ENCODE measurements at regions not wholly inside any gene's neighbourhood (a gene's known extent, or its start where the extent isn't known, plus 50 kb on each side); places are given as distances from the start of the nearest gene placed in this dataset.
"Not testable (repeated sequence)": the region's sequence is repeated elsewhere in the genome, so short reads cannot be mapped to it uniquely, and the experiment has no call there.

DNA sequence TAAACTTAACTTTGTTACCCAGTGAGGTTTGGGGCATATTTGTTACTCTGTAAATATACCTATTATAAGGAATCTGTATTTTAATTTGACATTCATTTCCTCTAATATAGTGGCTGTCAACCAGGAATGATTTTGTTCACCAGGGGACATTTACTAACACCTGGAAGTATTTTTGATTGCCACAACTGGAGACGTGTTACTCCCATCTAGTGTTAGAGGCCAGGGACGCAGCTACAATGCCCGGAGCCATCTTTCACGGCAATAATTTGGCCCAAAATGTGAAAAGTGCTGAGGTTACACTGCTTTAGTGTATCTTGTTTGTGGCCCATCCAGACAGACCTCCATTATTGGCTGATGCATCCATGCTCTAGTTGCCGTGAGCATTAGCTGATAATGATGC is 881.3 kb upstream of the ATXN7L3B start:
- DNase-seq (no peak), ATAC-seq (ENCODE audit: low read depth) (no peak)
- Mint-ChIP-seq H3K36me3 (ENCODE audit: low read depth) (no peaks in the 10 kb centered on the region), H3K4me3 (no peak overlapping the region), H3K27ac (no peak overlapping the region), H3K27me3 (no peaks in the 10 kb centered on the region), H3K4me1 (no peaks in the 10 kb centered on the region), H3K9me3 (peaks cover 13% of the 10 kb centered on the region)
- POLR2A ChIA-PET = no interaction called here
- TF ChIP-seq, protein P1, sequence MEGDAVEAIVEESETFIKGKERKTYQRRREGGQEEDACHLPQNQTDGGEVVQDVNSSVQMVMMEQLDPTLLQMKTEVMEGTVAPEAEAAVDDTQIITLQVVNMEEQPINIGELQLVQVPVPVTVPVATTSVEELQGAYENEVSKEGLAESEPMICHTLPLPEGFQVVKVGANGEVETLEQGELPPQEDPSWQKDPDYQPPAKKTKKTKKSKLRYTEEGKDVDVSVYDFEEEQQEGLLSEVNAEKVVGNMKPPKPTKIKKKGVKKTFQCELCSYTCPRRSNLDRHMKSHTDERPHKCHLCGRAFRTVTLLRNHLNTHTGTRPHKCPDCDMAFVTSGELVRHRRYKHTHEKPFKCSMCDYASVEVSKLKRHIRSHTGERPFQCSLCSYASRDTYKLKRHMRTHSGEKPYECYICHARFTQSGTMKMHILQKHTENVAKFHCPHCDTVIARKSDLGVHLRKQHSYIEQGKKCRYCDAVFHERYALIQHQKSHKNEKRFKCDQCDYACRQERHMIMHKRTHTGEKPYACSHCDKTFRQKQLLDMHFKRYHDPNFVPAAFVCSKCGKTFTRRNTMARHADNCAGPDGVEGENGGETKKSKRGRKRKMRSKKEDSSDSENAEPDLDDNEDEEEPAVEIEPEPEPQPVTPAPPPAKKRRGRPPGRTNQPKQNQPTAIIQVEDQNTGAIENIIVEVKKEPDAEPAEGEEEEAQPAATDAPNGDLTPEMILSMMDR (IDR thresholded peaks at IDR 0.05) = no peak
- intact Hi-C loops (cut with micrococcal nuclease) = no loop called here
- CTCF ChIA-PET = no interaction called here

DNA sequence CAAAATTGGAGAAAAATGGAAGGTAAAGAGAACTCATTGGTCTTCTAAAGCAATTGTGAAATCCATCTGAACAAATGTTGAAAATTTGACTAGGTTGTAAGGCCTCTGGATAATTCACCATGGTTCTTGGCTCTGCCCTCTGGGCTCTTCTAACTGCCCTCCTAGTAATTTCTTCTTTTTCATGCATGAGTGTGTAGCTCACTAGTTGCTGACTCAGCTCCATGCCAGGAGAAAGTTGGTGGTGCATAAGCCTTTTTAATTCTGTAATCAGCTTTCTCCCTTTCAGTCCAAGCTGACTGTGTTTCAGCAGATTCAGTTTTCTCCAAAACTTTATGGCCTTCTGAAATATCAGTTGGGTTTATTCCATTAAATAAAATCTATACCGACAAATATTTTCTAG is 877.8 kb upstream of the ATXN7L3B start:
- Mint-ChIP-seq H3K27ac (no peak overlapping the region), H3K4me3 (no peak overlapping the region), H3K36me3 (ENCODE audit: low read depth) (no peaks in the 10 kb centered on the region), H3K9me3 (peaks cover 2% of the 10 kb centered on the region), H3K27me3 (no peaks in the 10 kb centered on the region), H3K4me1 (no peaks in the 10 kb centered on the region)
- TF ChIP-seq, protein P1 (IDR thresholded peaks at IDR 0.05) = no peak
- DNase-seq (no peak), ATAC-seq (ENCODE audit: low read depth) (no peak)
- ChIA-PET POLR2A (no interaction called here), CTCF (no interaction called here)
- intact Hi-C loops (cut with micrococcal nuclease) = no loop called here

DNA sequence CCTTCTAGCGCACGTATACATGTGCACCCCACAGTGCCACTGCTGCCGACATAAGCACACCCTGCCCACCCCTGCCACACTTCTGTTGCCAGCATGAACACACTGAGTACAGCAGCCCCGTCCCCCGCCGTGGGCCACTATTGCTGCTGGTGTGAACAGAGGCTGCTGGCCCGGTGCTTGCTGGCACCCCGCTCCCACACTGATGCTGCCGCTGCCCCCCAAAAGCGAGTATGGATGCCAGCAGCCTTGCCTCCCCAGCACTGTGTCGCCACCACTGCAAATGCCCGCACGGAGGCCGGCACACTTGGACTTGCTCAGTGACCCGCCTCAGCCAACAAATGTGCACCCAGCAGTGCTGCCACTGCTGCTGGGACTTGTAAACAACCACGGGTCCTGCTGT is 872.4 kb upstream of the ATXN7L3B start:
- intact Hi-C loops (cut with micrococcal nuclease) = no loop called here
- Mint-ChIP-seq H3K36me3 (ENCODE audit: low read depth) (no peaks in the 10 kb centered on the region), H3K9me3 (peaks cover under 1% of the 10 kb centered on the region), H3K4me3 (no peak overlapping the region), H3K27ac (no peak overlapping the region), H3K4me1 (no peaks in the 10 kb centered on the region), H3K27me3 (no peaks in the 10 kb centered on the region)
- CTCF ChIA-PET = no interaction called here
- TF ChIP-seq, protein P1 (IDR thresholded peaks at IDR 0.05) = no peak
- POLR2A ChIA-PET = no interaction called here
- ATAC-seq (ENCODE audit: low read depth) (no peak), DNase-seq (no peak)

DNA sequence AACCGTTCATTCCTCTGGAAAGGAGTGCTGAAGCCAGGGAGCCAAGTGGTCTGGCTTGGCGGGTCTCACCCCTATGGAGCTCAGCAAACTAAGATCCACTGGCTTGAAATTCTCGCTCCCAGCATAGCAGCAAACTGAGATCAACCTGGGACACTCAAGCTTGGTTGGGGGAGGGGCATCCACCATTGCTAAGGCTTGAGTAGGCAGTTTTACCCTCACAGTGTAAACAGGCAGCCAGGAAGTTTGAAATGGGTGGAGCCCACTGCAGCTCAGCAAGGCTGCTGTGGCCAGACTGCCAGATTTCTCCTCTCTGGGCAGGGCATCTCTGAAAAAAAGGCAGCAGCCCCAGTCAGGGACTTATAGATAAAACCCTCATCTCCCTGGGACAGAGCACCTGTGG is 866.1 kb upstream of the ATXN7L3B start:
- DNase-seq; H3K4me3 Mint-ChIP-seq; intact Hi-C loops (cut with micrococcal nuclease); H3K9me3 Mint-ChIP-seq; H3K27ac Mint-ChIP-seq; H3K27me3 Mint-ChIP-seq; ATAC-seq (ENCODE audit: low read depth); POLR2A ChIA-PET; H3K4me1 Mint-ChIP-seq; H3K36me3 Mint-ChIP-seq (ENCODE audit: low read depth); CTCF ChIA-PET: not testable (repeated sequence)

DNA sequence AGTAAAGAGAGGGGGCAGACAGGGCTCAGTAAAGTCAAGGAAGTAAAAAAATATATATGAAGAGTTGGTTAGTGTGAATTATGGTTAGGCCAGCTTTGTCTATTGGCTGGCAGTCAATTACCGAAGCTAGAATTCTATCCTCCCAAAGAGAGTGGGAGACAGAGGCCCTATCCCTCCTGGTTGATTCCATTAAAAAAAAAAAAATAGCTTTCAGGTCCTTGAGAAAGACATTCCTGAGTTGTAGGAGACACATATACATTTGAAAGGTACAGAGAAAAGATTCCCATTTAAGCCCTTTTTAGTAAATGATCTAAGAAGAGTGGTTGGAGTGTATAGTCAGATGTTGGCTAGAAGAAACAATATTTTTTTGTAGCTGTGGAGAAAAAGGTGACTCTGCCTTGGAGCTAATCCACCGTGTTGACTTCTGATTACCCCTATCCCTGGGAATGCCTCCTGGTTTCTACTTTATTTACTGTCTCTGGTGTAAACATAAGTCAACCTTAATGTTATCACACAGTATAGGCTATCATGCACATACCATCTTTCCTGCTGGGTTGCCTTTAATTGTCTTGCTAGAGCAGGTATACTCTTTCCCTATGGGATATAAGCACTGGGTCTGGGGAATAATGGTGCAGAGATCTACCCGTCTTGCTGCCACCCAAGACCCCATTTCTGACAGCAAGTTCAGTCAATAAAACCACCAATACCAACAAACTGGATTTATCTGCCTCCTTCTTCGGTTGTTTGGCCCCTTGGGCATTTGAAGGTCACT is 859.9 kb upstream of the ATXN7L3B start:
- ChIA-PET CTCF (no interaction called here), POLR2A (no interaction called here)
- Mint-ChIP-seq H3K27me3 (no peaks in the 10 kb centered on the region), H3K36me3 (ENCODE audit: low read depth) (no peaks in the 10 kb centered on the region), H3K4me1 (no peaks in the 10 kb centered on the region), H3K4me3 (no peak overlapping the region), H3K9me3 (peaks cover 2% of the 10 kb centered on the region), H3K27ac (no peak overlapping the region)
- ATAC-seq (ENCODE audit: low read depth) (no peak), DNase-seq (no peak)
- TF ChIP-seq, protein P1 (IDR thresholded peaks at IDR 0.05) = no peak
- intact Hi-C loops (cut with micrococcal nuclease) = no loop called here

DNA sequence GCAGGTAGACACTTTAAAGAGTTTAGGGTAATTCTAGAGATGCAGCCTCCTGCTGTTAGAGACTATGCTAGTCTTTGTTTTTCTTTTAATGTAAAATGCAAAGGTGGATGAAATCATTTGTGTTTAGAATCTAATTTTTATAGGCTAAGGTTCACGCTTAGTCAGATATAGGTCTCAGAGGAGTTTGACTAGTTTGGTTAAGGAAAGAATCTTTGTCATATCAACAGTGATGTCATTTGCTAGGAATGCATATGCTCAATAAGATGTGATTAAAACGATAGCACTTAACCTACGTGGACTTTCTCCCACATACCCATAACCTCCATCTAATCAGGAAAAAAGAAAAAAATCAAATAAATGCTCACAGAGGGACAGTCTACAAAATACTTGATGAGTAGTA is 859.3 kb upstream of the ATXN7L3B start:
- POLR2A ChIA-PET = no interaction called here
- no peak overlapping the region for H3K4me3 Mint-ChIP-seq

More for the DNA sequence above, 859.3 kb upstream of the ATXN7L3B start:
- ATAC-seq (ENCODE audit: low read depth) (no peak), DNase-seq (no peak)
- TF ChIP-seq, protein P1 (IDR thresholded peaks at IDR 0.05) = no peak
- Mint-ChIP-seq H3K9me3 (peaks cover 2% of the 10 kb centered on the region), H3K27me3 (no peaks in the 10 kb centered on the region), H3K4me1 (no peaks in the 10 kb centered on the region), H3K27ac (no peak overlapping the region), H3K36me3 (ENCODE audit: low read depth) (no peaks in the 10 kb centered on the region)
- intact Hi-C loops (cut with micrococcal nuclease) = no loop called here
- CTCF ChIA-PET = no interaction called here

Measured in activated B cell treated with CpG ODN at 0.5 μM for 24 hours (primary cell).